SK-N-SH (cell line): ENCODE measurements at regions not wholly inside any gene's neighbourhood (a gene's known extent, or its start where the extent isn't known, plus 50 kb on each side); places are given as distances from the start of the nearest gene placed in this dataset.

Source experiments
- CTCF ChIA-PET: fragments of 300-600, 350-600 bp; formaldehyde crosslinking; extraction: SDS; loops from one replicate; lab custom pipeline; 2021; lab: Yijun Ruan, JAX
- POLR2A ChIA-PET: fragments of 350-600 bp; sonication (Branson Sonifier 250); formaldehyde crosslinking; extraction: SDS; loops from one replicate; lab custom pipeline; 2020; ENCODE audit warnings: antibody characterized with exemption, inconsistent platforms; lab: Yijun Ruan, JAX
- DNase-seq: peaks from one replicate; pipeline ENCODE4 v3.0.0; 2012
- H2AFZ ChIP-seq: fragments of 200-600 bp; sonication (generic); 2 replicates; pipeline ENCODE4 v1.8.1; 2016; ENCODE audit warnings: antibody characterized with exemption, mild to moderate bottlenecking, low read depth
- H3F3A ChIP-seq: fragments of 200-600 bp; sonication (generic); replicated peaks from 2 replicates; pipeline ENCODE3; 2016; ENCODE audit warnings: antibody characterized with exemption, mild to moderate bottlenecking; ENCODE audit not compliant: insufficient read depth
- H3K27ac ChIP-seq, 2 experiments: fragments of 200-500 bp in 1 of 2; fragments of 200-600 bp in 1 of 2; sonication (Bioruptor generic) in 1 of 2; sonication (generic), shearing (Covaris generic) in 1 of 2; 2 replicates each; pipeline versions ENCODE4 v1.5.1 to v1.6.1; 2014 to 2016; ENCODE audit warnings: low read depth in 2 of 2, inconsistent platforms in 1 of 2, low read length in 1 of 2, mild to moderate bottlenecking in 1 of 2, mixed read lengths in 1 of 2
- H3K27me3 ChIP-seq: fragments of 200-600 bp; sonication (generic), shearing (Covaris generic); 2 replicates; pipeline ENCODE4 v1.6.1; 2016; ENCODE audit warnings: mixed run types; ENCODE audit not compliant: insufficient read depth
- H3K36me3 ChIP-seq, 2 experiments: fragments of 200-500 bp in 1 of 2; fragments of 200-600 bp in 1 of 2; sonication (Bioruptor generic) in 1 of 2; sonication (generic) in 1 of 2; replicated peaks in 1 of 2; 2 replicates each; pipeline versions ENCODE3 to v1.5.1; 2014 to 2016; ENCODE audit warnings: low read length in 1 of 2, mild to moderate bottlenecking in 1 of 2; ENCODE audit not compliant: insufficient read depth in 2 of 2, control insufficient read depth in 1 of 2
- H3K4me1 ChIP-seq, 2 experiments: fragments of 200-500 bp in 1 of 2; fragments of 200-600 bp in 1 of 2; sonication (Bioruptor generic) in 1 of 2; sonication (generic), shearing (Covaris generic) in 1 of 2; 2 replicates each; pipeline versions ENCODE4 v1.5.1 to v1.6.1; 2014 to 2016; ENCODE audit warnings: low read depth in 1 of 2, low read length in 1 of 2, mixed run types in 1 of 2; ENCODE audit not compliant: insufficient read depth in 2 of 2, control insufficient read depth in 1 of 2
- H3K4me2 ChIP-seq: fragments of 200-600 bp; sonication (generic), shearing (Covaris generic); 2 replicates; pipeline ENCODE4 v1.6.1; 2017; ENCODE audit warnings: mixed run types
- H3K4me3 ChIP-seq, 2 experiments: fragments of 200-500 bp in 1 of 2; fragments of 200-600 bp in 1 of 2; sonication (Bioruptor generic) in 1 of 2; sonication (generic), shearing (Covaris generic) in 1 of 2; 2 replicates each; pipeline versions ENCODE4 v1.5.1 to v1.8.1; 2014 to 2016; ENCODE audit warnings: low read depth in 2 of 2, inconsistent platforms in 1 of 2, low read length in 1 of 2, mild to moderate bottlenecking in 1 of 2, mixed read lengths in 1 of 2, moderate library complexity in 1 of 2
- H3K79me2 ChIP-seq: fragments of 200-600 bp; sonication (generic); 2 replicates; pipeline ENCODE4 v1.8.1; 2017; ENCODE audit warnings: mild to moderate bottlenecking; ENCODE audit not compliant: insufficient read depth
- H3K9ac ChIP-seq: fragments of 200-600 bp; sonication (generic); 2 replicates; pipeline ENCODE4 v1.6.1; 2017; ENCODE audit warnings: mixed run types
- H3K9me2 ChIP-seq: fragments of 200-600 bp; sonication (generic); 2 replicates; pipeline ENCODE4 v1.6.1; 2017; ENCODE audit warnings: mixed run types
- H3K9me3 ChIP-seq: fragments of 200-600 bp; sonication (generic); 2 replicates; pipeline ENCODE4 v1.6.1; 2017; ENCODE audit warnings: mixed run types, mild to moderate bottlenecking, moderate library complexity
- H4K20me1 ChIP-seq: fragments of 200-600 bp; sonication (generic); 2 replicates; pipeline ENCODE4 v1.6.1; 2017; ENCODE audit warnings: mild to moderate bottlenecking, mixed run types; ENCODE audit not compliant: insufficient read depth
- CHD2 ChIP-seq: fragments of 150-350 bp; IDR thresholded peaks from 2 replicates; pipeline ENCODE4 v1.6.1; 2018; ENCODE audit warnings: low read length; ENCODE audit not compliant: partially characterized antibody
- FOXM1 ChIP-seq: IDR thresholded peaks from 2 replicates; pipeline ENCODE4 v1.4.0; 2012; ENCODE audit warnings: low read depth, mild to moderate bottlenecking
- MXI1 ChIP-seq: IDR thresholded peaks from 2 replicates; pipeline ENCODE4 v1.6.1; 2012; ENCODE audit warnings: mild to moderate bottlenecking, low read depth, low read length, improper control_type of control experiment
- PBX3 ChIP-seq: IDR thresholded peaks from 2 replicates; pipeline ENCODE4; 2012
- POLR2AphosphoS5 ChIP-seq: IDR thresholded peaks from 2 replicates; pipeline ENCODE4 v1.6.1; 2012; ENCODE audit warnings: low read depth, low read length
- RAD21 ChIP-seq: IDR thresholded peaks from 2 replicates; pipeline ENCODE4 v1.6.1; 2012; ENCODE audit warnings: mild to moderate bottlenecking, low read length
- REST ChIP-seq: IDR thresholded peaks from 2 replicates; pipeline ENCODE4 v1.6.1; 2012; ENCODE audit warnings: mild to moderate bottlenecking, low read depth, low read length, moderate library complexity
- USF1 ChIP-seq: IDR thresholded peaks from 2 replicates; pipeline ENCODE4 v1.4.0; 2012; ENCODE audit warnings: low read depth, borderline replicate concordance
- YY1 ChIP-seq: IDR thresholded peaks from 2 replicates; pipeline ENCODE4 v1.4.0; 2012; ENCODE audit warnings: low read depth, mild to moderate bottlenecking
- ZBTB33 ChIP-seq: IDR thresholded peaks from 2 replicates; pipeline ENCODE4 v1.4.0; 2012; ENCODE audit warnings: low read depth, borderline replicate concordance
- WGBS: methylation state at CpG from one replicate; pipeline ENCODE4 v1.1.6; 2017; ENCODE audit warnings: low lambda C conversion rate; 5-methylcytosine and 5-hydroxymethylcytosine counted together

- TF ChIP-seq RAD21 (no peak), USF1 (no peak), CHD2 (peak; percentile 11), REST (no peak)
Measured at GRCh38 chr4:26215725-26216124, 105.1 kb upstream of the RBPJ start (continued).

GRCh38 chr4:26217481-26217880 lies 103.3 kb upstream of the RBPJ start:
- DNase-seq: no peak
- Histone ChIP-seq H3K9ac (no peak overlapping the region), H4K20me1 (no peaks in the 10 kb centered on the region), H3K79me2 (no peaks in the 10 kb centered on the region), H3K4me2 (no peak overlapping the region), H3K9me2 (no peaks in the 10 kb centered on the region), H3K27ac (no peak overlapping the region), H2AFZ (no peak overlapping the region), H3K9me3 (no peaks in the 10 kb centered on the region), H3K4me1 (peaks cover 0 to 19% of the 10 kb centered on the region in 2 experiments; a peak in 1 of 4 replicates), H3K27me3 (peaks cover 8% of the 10 kb centered on the region; the same call in 1 of the 2 replicates), H3K36me3 (no peaks in the 10 kb centered on the region), H3K4me3 (no peak overlapping the region)
- POLR2A ChIA-PET: no interaction called here
- no peak for TF ChIP-seq FOXM1
- TF ChIP-seq, all 33 proteins: peak for 0
- no peaks in the 10 kb centered on the region for H3F3A ChIP-seq
- WGBS: 83% methylated on average over 6 of the region's 6 CpGs
- CTCF ChIA-PET: interaction anchor here (0.5 to 1.2 kb wide), 3 partner anchors 26 to 148 kb away, joined by 3 read pairs; no protein-coding TSS in a partner anchor

- Histone ChIP-seq H2AFZ (no peak overlapping the region), H3K9me2 (no peaks in the 10 kb centered on the region), H3K4me1 (peaks cover 0 to 19% of the 10 kb centered on the region in 2 experiments; a peak in 1 of 4 replicates), H3K4me2 (no peak overlapping the region), H3K9ac (no peak overlapping the region), H3K36me3 (no peaks in the 10 kb centered on the region), H3K4me3 (no peak overlapping the region), H3K9me3 (no peaks in the 10 kb centered on the region), H3K79me2 (no peaks in the 10 kb centered on the region), H3F3A (no peaks in the 10 kb centered on the region), H3K27me3 (peaks cover 8% of the 10 kb centered on the region; the same call in 1 of the 2 replicates), H3K27ac (no peak overlapping the region; a peak in 1 of 4 replicates), H4K20me1 (no peaks in the 10 kb centered on the region)
- DNase-seq: peak; percentile 23
- TF ChIP-seq RAD21 (no peak), REST (no peak), MXI1 (no peak), YY1 (no peak), PBX3 (no peak), POLR2AphosphoS5 (no peak), ZBTB33 (no peak)
- ChIA-PET POLR2A (no interaction called here), CTCF (interaction anchor here (1.2 to 1.3 kb wide), 3 partner anchors 27 to 189 kb away, joined by 3 to 5 read pairs (median 3); no protein-coding TSS in a partner anchor)
- WGBS: 71% methylated on average over 14 of the region's 16 CpGs
Measured at GRCh38 chr4:26217961-26218676, 102.7 kb upstream of the RBPJ start.
